ENCODE measurements at regions not wholly inside any gene's neighbourhood (a gene's known extent, or its start where the extent isn't known, plus 50 kb on each side); places are given as distances from the start of the nearest gene placed in this dataset.

- TF ChIP-seq CTCF (IDR thresholded peaks at IDR 0.05) = no peak
- TF ChIP-seq POLR2AphosphoS5 (IDR thresholded peaks at IDR 0.05; ENCODE audit: low read depth, low read length) = no peak
- no peak for TF ChIP-seq TCF7L2 (IDR thresholded peaks at IDR 0.05; ENCODE audit: low read depth, low read length)
- no peak for TF ChIP-seq SIN3A (IDR thresholded peaks at IDR 0.05; ENCODE audit: borderline replicate concordance, insufficient read depth, low read depth, low read length)
- TF ChIP-seq REST (IDR thresholded peaks at IDR 0.05; ENCODE audit: insufficient read depth in 1 of 2, low read depth in 2 of 2, low read length in 1 of 2) = no peak
These were observed 383.8 kb downstream of the MAN2A1 start for GRCh38 chr5:110073534-110073933.

Measured in Panc1 (cell line).